ENCODE measurements at regions not wholly inside any gene's neighbourhood (a gene's known extent, or its start where the extent isn't known, plus 50 kb on each side); places are given as distances from the start of the nearest gene placed in this dataset.

- Histone ChIP-seq H3K27ac (ENCODE audit: low read depth, low read length) (no peak overlapping the region), H3K36me3 (ENCODE audit: insufficient read depth, low read length) (no peaks in the 10 kb centered on the region), H3K9ac (ENCODE audit: low read depth, low read length) (no peak overlapping the region), H3K4me3 (ENCODE audit: low read length) (no peak overlapping the region), H3K4me1 (ENCODE audit: insufficient read depth, low read length) (no peaks in the 10 kb centered on the region), H3K27me3 (ENCODE audit: insufficient read depth, low read length) (no peaks in the 10 kb centered on the region), H3K9me3 (ENCODE audit: insufficient read depth, low read depth, low read length) (no peaks in the 10 kb centered on the region)
These were observed 112.6 kb upstream of the NT5C1B start for GRCh38 chr2:18701981-18702380.

- H3K9me3 ChIP-seq (ENCODE audit: insufficient read depth, low read depth, low read length) = no peaks in the 10 kb centered on the region
- no peaks in the 10 kb centered on the region for H3K27me3 ChIP-seq (ENCODE audit: insufficient read depth, low read length)
- no peak overlapping the region for H3K27ac ChIP-seq (ENCODE audit: low read depth, low read length)
- no peak overlapping the region for H3K4me3 ChIP-seq (ENCODE audit: low read length)
- no peak overlapping the region for H3K9ac ChIP-seq (ENCODE audit: low read depth, low read length)
- WGBS = 100% methylated on average over 2 of the region's 2 CpGs
- no peaks in the 10 kb centered on the region for H3K4me1 ChIP-seq (ENCODE audit: insufficient read depth, low read length)
- H3K36me3 ChIP-seq (ENCODE audit: insufficient read depth, low read length) = no peaks in the 10 kb centered on the region
These were observed 112.2 kb upstream of the NT5C1B start for GRCh38 chr2:18701546-18701945.

DNA sequence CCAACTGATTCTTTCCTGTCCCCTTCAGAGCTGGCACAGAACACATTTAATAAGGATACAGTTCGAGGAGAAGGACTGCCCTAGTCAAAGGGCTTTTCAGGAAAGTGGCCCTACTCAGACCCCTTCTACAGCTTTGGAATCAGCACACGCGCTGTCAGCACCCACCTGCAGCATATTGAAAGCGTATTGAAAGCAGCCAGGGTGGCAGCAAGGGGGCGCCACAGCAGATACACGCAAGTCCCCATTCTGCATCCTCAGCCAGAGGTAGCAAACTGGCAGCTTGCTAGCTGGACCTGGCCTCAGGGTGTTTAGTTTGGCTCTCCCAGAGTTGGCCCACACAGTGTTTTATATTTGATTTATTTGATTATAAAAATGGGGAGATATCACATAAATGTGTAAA, 101.0 kb upstream of the NT5C1B start:
- H3K4me1 ChIP-seq (ENCODE audit: insufficient read depth, low read length) = no peaks in the 10 kb centered on the region
- no peaks in the 10 kb centered on the region for H3K9me3 ChIP-seq (ENCODE audit: insufficient read depth, low read depth, low read length)
- no peaks in the 10 kb centered on the region for H3K27me3 ChIP-seq (ENCODE audit: insufficient read depth, low read length)
- 48% methylated on average over 6 of the region's 6 CpGs for WGBS
- no peaks in the 10 kb centered on the region for H3K36me3 ChIP-seq (ENCODE audit: insufficient read depth, low read length)
- H3K9ac ChIP-seq (ENCODE audit: low read depth, low read length) = no peak overlapping the region
- H3K4me3 ChIP-seq (ENCODE audit: low read length) = no peak overlapping the region
- H3K27ac ChIP-seq (ENCODE audit: low read depth, low read length) = no peak overlapping the region

DNA sequence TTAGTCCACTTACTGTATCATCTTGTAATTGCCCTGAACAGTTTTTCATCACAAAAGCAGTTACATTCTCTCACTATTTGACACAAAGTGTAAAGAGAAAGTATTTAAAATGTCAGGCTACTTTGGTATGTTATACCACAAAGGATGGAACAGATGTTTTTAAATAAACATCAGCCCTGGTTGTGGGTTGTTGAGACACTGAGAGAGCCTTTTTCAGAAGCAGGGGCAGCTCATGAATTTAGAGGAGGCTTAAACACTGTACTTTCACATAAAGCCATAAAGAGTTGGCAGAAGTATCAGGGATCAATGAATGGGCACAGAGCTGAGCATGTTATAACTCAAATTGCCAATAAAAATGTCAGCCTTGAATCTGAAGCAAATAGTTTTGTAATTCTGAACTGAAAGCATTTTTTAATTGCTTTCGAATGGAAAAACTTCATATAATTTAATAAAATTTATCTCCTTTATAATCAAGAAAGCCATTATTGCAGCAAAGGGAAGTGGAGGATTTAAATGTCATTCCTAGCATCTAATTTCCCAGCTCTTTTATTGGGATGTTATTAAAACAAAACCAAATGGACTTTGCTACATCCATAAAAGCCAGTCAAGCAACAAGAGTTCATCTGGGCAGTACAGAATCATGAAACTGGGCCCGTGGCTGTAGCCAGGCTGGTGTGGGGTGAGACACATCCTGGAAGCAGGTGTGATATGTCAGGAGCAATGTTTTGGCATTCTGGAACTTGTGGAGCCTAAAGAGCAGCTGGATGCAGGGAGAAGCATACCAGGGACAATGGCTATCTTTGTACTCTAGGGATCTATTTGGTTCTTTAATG, 95.1 kb upstream of the NT5C1B start:
- Histone ChIP-seq H3K36me3 (ENCODE audit: insufficient read depth, low read length) (no peaks in the 10 kb centered on the region), H3K4me1 (ENCODE audit: insufficient read depth, low read length) (no peaks in the 10 kb centered on the region), H3K9me3 (ENCODE audit: insufficient read depth, low read depth, low read length) (no peaks in the 10 kb centered on the region), H3K9ac (ENCODE audit: low read depth, low read length) (no peak overlapping the region), H3K27ac (ENCODE audit: low read depth, low read length) (no peak overlapping the region), H3K4me3 (ENCODE audit: low read length) (no peak overlapping the region), H3K27me3 (ENCODE audit: insufficient read depth, low read length) (no peaks in the 10 kb centered on the region)
- 84% methylated on average over 1 of the region's 2 CpGs for WGBS

DNA sequence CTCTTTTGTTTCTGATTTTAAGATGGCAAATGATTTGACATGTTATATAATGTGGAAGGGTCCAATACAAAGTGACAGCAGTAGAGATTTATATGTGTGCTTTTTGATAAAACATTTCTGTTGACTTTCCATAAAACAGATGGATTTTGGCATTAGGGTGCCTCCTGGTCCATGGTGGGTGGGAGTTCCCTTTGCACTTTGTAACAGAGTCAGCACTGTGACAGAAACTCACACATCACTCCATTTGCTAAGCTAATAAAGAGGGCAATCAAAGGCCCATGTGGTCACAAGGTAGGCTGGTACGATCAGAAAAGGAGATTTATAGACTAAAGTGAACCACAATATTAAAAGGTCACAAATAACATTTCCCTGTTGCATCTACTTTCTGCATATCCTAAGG, 93.3 kb upstream of the NT5C1B start:
- Histone ChIP-seq H3K36me3 (ENCODE audit: insufficient read depth, low read length) (no peaks in the 10 kb centered on the region), H3K4me1 (ENCODE audit: insufficient read depth, low read length) (no peaks in the 10 kb centered on the region), H3K9ac (ENCODE audit: low read depth, low read length) (no peak overlapping the region), H3K9me3 (ENCODE audit: insufficient read depth, low read depth, low read length) (no peaks in the 10 kb centered on the region), H3K4me3 (ENCODE audit: low read length) (no peak overlapping the region), H3K27ac (ENCODE audit: low read depth, low read length) (no peak overlapping the region), H3K27me3 (ENCODE audit: insufficient read depth, low read length) (no peaks in the 10 kb centered on the region)
- 86% methylated on average over 1 of the region's 1 CpG for WGBS

DNA sequence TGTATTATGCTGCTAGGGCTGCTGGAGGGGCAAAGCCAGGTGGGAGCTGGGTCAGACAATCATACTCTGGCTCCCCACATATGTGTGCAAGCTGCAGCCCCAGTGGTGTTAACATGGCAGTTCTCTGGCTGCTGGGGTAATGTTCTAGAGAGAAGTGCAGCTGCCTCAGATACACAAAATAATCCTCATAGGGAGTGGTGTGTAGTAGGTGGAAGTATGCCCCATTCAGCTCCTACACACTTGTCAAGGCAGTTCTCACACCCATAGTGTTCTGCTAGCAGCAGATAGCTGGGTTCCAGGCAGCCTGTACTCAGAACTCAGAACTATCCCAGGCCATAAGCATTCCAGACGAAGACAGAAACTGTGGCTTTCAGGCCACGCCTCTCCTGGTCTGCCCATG, 87.9 kb upstream of the NT5C1B start:
- no peaks in the 10 kb centered on the region for H3K27me3 ChIP-seq (ENCODE audit: insufficient read depth, low read length)
- 80% methylated on average over 2 of the region's 2 CpGs for whole genome bisulfite sequencing
- 0 out of 2 replicates have a peak, but pooled peaks cover 2% of the 10 kb centered on the region for H3K9me3 ChIP-seq (ENCODE audit: insufficient read depth, low read depth, low read length)
- no peaks in the 10 kb centered on the region for H3K36me3 ChIP-seq (ENCODE audit: insufficient read depth, low read length)
- H3K9ac ChIP-seq (ENCODE audit: low read depth, low read length) = no peak overlapping the region
- no peak overlapping the region for H3K4me3 ChIP-seq (ENCODE audit: low read length)
- no peaks in the 10 kb centered on the region for H3K4me1 ChIP-seq (ENCODE audit: insufficient read depth, low read length)
- H3K27ac ChIP-seq (ENCODE audit: low read depth, low read length) = no peak overlapping the region

DNA sequence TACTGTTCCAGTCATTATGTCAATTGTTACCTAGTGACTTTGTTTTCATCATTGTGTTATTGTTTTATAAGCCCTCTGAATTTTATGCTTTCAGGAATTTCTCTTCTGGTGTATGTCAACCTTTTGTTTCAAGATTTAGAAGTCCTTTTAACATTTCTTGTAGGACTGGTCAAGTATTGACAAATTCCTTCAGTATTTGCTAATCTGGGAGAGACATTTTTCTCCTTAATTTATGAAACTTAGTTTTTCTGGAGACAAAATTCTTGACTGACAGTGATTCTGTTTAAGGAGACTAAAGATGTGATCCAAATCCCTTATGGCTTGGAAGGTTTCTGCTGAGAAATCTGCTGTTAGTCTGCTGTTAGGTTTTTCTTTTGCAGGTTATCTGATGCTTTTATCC, 84.9 kb upstream of the NT5C1B start:
- H3K27ac ChIP-seq (ENCODE audit: low read depth, low read length) = no peak overlapping the region

DNA sequence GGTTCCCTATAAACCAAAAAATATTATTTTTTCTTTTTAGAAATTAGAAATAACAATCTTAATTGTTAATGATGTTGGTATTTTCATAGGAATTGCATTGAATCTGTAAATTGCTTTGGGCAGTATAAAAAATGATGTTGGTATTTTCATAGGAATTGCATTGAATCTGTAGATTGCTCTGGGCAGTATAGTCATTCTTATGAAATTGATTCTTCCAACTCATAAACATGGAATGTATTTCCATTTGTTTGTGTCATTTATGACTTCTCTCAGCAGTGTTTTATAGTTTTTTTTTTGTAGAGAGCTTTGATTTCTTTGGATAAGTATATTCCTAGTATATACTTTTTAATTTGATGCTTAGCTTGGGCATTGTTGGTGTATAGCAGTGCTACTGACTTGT, 82.0 kb upstream of the NT5C1B start:
- Histone ChIP-seq H3K27ac (ENCODE audit: low read depth, low read length) (no peak overlapping the region), H3K4me3 (ENCODE audit: low read length) (no peak overlapping the region), H3K9me3 (ENCODE audit: insufficient read depth, low read depth, low read length) (0 out of 2 replicates have a peak, but pooled peaks cover 2% of the 10 kb centered on the region), H3K27me3 (ENCODE audit: insufficient read depth, low read length) (no peaks in the 10 kb centered on the region), H3K9ac (ENCODE audit: low read depth, low read length) (no peak overlapping the region), H3K36me3 (ENCODE audit: insufficient read depth, low read length) (no peaks in the 10 kb centered on the region), H3K4me1 (ENCODE audit: insufficient read depth, low read length) (no peaks in the 10 kb centered on the region)

More for the DNA sequence above, 84.9 kb upstream of the NT5C1B start:
- Histone ChIP-seq H3K4me1 (ENCODE audit: insufficient read depth, low read length) (no peaks in the 10 kb centered on the region), H3K4me3 (ENCODE audit: low read length) (no peak overlapping the region), H3K27me3 (ENCODE audit: insufficient read depth, low read length) (no peaks in the 10 kb centered on the region), H3K9ac (ENCODE audit: low read depth, low read length) (no peak overlapping the region), H3K9me3 (ENCODE audit: insufficient read depth, low read depth, low read length) (0 out of 2 replicates have a peak, but pooled peaks cover 2% of the 10 kb centered on the region), H3K36me3 (ENCODE audit: insufficient read depth, low read length) (no peaks in the 10 kb centered on the region)

- WGBS = 95% methylated on average over 2 of the region's 2 CpGs
- no peaks in the 10 kb centered on the region for H3K4me1 ChIP-seq (ENCODE audit: insufficient read depth, low read length)
- H3K4me3 ChIP-seq (ENCODE audit: low read length) = no peak overlapping the region
- no peak overlapping the region for H3K27ac ChIP-seq (ENCODE audit: low read depth, low read length)
- H3K36me3 ChIP-seq (ENCODE audit: insufficient read depth, low read length) = no peaks in the 10 kb centered on the region
- no peaks in the 10 kb centered on the region for H3K9me3 ChIP-seq (ENCODE audit: insufficient read depth, low read depth, low read length)
- H3K27me3 ChIP-seq (ENCODE audit: insufficient read depth, low read length) = no peaks in the 10 kb centered on the region
- no peak overlapping the region for H3K9ac ChIP-seq (ENCODE audit: low read depth, low read length)
These were observed 78.9 kb upstream of the NT5C1B start for GRCh38 chr2:18668221-18668620.

- Histone ChIP-seq H3K27me3 (ENCODE audit: insufficient read depth, low read length) (no peaks in the 10 kb centered on the region), H3K9ac (ENCODE audit: low read depth, low read length) (no peak overlapping the region), H3K4me3 (ENCODE audit: low read length) (no peak overlapping the region), H3K4me1 (ENCODE audit: insufficient read depth, low read length) (no peaks in the 10 kb centered on the region), H3K36me3 (ENCODE audit: insufficient read depth, low read length) (no peaks in the 10 kb centered on the region), H3K27ac (ENCODE audit: low read depth, low read length) (no peak overlapping the region), H3K9me3 (ENCODE audit: insufficient read depth, low read depth, low read length) (no peaks in the 10 kb centered on the region)
- WGBS = 97% methylated on average over 1 of the region's 1 CpG
These were observed 75.1 kb upstream of the NT5C1B start for GRCh38 chr2:18664421-18664820.

DNA sequence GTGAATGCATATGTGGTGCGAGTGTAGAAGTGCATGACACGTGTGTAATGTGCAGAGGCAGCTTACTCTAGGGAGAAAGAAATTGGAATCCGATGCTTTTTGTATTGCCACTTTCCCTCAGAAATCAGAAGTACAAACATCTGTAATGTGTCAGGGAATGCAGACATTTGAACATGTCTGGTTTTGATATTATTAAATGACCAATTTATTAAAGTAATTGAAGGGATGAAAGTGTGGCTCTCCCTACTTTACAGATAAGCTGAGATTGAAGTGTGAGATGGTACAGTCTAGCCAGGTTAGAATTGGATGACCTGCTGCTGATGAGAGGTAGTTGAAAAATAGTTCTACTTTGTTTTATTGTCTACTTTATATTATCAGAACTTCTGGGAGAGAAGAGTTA, 74.5 kb upstream of the NT5C1B start:
- no peaks in the 10 kb centered on the region for H3K4me1 ChIP-seq (ENCODE audit: insufficient read depth, low read length)
- no peak overlapping the region for H3K4me3 ChIP-seq (ENCODE audit: low read length)
- no peaks in the 10 kb centered on the region for H3K9me3 ChIP-seq (ENCODE audit: insufficient read depth, low read depth, low read length)
- WGBS = 83% methylated on average over 3 of the region's 3 CpGs
- H3K36me3 ChIP-seq (ENCODE audit: insufficient read depth, low read length) = no peaks in the 10 kb centered on the region
- no peaks in the 10 kb centered on the region for H3K27me3 ChIP-seq (ENCODE audit: insufficient read depth, low read length)
- no peak overlapping the region for H3K9ac ChIP-seq (ENCODE audit: low read depth, low read length)
- H3K27ac ChIP-seq (ENCODE audit: low read depth, low read length) = no peak overlapping the region

DNA sequence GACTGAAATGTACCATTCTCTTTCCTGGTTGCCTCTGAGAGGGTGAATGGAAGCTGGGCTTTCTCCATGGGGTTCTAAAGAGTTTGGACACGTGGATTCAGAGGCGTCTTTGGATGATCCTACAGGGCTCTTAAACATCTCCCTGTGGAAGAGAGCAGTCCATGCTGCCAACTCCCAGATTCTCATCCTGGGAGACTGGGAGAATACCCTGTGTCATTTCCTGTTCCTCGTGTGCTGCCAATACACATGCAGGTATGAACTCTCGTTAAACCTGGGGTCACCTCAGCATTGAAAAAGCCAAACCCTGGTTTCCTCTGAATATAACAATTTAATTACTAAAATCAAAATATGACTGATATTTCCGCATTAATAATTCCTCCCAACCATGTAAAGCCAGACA, 73.3 kb upstream of the NT5C1B start:
- Histone ChIP-seq H3K9ac (ENCODE audit: low read depth, low read length) (no peak overlapping the region), H3K4me3 (ENCODE audit: low read length) (no peak overlapping the region), H3K4me1 (ENCODE audit: insufficient read depth, low read length) (no peaks in the 10 kb centered on the region), H3K36me3 (ENCODE audit: insufficient read depth, low read length) (no peaks in the 10 kb centered on the region), H3K27ac (ENCODE audit: low read depth, low read length) (no peak overlapping the region), H3K9me3 (ENCODE audit: insufficient read depth, low read depth, low read length) (no peaks in the 10 kb centered on the region), H3K27me3 (ENCODE audit: insufficient read depth, low read length) (no peaks in the 10 kb centered on the region)
- 88% methylated on average over 5 of the region's 5 CpGs for WGBS

All from HUES64 (cell line).